SIG-M5 treated with dmso at 0.1 percent for 504 hours (cell line): ENCODE measurements at regions not wholly inside any gene's neighbourhood (a gene's known extent, or its start where the extent isn't known, plus 50 kb on each side); places are given as distances from the start of the nearest gene placed in this dataset.
A peak's percentile ranks its signal among the peaks of the same experiment; 100 is the strongest.
"Not testable (repeated sequence)": the region's sequence is repeated elsewhere in the genome, so short reads cannot be mapped to it uniquely, and the experiment has no call there.

ENCODE experiments used
- DNase-seq: peaks from one replicate; lab custom pipeline; 2025; ENCODE audit not compliant: unreplicated experiment; lab: John Stamatoyannopoulos, UW

DNA sequence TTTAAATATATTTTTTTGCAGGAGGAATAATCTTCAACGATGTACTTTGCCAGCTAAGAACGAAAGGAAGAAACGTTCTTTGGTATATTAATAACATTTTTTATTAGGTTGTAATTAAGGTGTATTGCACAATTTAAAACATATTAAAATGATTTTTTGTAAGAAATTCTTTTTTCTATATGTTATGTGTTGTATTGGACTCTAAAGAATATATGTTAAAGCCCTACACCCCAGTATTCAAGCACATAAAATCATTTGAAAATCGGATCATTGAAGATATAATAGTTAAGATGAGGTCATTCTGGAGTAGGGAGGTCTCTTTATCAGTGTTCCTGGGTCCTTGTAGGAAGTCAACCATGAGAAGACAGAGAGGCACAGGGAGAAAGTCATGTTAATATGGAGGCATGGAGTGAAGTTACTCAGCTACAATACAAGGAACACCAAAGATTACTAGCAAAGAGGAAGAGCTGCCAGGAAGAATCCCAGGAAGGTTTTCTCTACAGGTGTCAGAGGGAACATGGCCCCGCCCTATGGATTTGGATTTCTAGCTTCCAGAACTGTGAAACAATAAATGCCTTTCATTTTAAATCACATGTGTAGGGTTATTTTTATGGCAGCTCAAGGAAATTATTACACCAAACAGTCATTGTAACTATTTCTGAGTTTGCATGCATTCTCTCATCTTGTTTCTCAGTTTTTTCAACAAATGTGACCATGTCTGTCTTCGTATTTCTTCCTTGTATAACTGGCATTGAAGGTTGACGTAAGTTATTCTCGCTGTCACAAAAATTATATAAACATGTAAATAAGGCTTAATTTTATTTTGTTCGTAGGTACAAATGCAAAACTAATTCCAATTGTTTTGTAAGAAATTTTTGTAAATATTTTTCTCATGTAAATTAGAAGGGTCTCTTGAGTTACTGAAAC lies 75.4 kb upstream of the VPREB1 start:
- no peak for DNase-seq

- peak; percentile 39 for DNase-seq
Measured at GRCh38 chr22:22168190-22168940, 76.2 kb upstream of the VPREB1 start.

DNA sequence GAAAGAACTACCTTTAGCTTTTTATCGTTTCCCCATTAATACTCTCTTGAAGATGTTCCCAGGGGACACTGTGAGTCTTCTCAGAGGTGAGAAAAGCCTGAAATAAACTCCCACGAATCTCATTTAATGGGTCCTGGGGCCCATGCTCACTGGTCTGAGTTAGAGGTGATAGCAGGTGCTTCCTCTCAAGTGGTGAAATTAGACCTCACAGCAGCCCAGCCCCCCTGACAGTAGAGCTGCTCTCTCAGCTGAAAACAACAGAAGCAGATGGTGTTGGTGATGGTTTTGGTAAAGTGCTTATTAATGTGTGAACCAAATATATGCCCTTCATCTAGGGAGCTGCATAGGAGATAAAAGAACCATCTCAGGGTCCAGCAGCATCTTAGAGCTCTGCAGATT lies 76.8 kb upstream of the VPREB1 start:
- DNase-seq: no peak

- no peak for DNase-seq
Measured at GRCh38 chr22:22166941-22167713, 77.5 kb upstream of the VPREB1 start.

GRCh38 chr22:22165936-22166710 lies 78.5 kb upstream of the VPREB1 start:
- no peak for DNase-seq

DNA sequence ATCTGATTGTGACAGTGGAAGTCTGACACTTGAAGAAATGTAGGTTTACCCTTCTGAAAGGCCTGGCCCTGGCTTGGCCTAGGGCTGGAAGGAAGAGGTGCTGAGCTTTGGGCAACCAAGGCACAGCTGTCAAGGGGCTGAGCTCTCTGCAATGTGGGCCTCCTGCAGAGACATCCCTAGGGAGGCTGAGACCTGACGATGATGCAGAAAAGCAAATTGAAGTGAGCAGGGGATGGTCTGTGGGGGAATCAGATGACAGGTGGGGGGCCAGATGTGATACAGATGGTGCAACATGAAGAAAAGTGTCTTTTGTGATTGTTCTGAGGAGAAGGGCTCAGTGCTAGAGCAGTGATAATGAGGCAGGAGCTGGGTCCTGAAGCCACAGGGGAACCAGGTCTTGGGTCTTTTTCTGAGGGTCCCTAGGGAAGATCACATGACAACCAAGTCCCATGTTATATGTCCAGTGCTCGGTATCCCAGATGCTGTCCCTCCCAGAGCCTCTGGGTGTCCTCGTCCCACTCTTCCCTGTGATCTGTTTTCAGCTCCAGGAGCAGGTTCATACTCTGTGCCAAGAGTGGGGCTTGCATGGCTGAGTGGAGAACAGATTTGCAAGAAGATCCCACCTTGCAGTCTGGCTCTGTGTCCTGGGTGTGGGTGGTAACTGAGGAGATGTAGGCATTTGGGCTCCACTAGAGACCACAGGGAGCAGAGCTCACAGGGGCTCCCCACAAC lies 79.9 kb upstream of the VPREB1 start:
- no peak for DNase-seq

DNA sequence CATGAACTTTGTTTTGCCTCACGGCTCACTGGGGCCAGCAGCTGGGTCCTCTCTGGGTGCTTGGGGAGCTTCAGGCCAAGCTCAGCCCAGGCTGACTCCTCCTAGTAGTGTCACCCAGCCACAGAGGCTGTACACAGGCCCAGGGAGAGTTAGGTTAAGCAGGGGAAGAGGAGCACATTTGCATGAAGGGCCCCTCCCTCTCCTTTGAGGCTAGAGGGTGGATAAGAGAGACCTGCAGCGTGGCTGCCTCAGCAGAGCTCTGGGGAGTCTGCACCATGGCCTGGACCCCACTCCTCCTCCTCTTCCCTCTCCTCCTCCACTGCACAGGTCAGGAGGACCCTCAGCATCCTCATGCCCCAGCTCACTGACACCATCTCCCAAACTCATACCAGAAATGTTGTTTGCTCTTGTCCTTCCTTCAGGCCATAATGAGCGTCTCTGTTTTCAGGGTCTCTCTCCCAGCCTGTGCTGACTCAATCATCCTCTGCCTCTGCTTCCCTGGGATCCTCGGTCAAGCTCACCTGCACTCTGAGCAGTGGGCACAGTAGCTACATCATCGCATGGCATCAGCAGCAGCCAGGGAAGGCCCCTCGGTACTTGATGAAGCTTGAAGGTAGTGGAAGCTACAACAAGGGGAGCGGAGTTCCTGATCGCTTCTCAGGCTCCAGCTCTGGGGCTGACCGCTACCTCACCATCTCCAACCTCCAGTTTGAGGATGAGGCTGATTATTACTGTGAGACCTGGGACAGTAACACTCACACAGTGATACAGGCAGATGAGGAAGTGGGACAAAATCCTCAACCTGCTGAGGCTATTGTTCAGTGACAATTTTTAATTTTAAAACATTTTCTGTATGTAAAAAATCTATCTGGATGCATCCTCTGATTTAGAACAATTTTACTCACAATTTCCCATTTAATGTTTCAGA lies 82.4 kb upstream of the VPREB1 start:
- no peak for DNase-seq

DNA sequence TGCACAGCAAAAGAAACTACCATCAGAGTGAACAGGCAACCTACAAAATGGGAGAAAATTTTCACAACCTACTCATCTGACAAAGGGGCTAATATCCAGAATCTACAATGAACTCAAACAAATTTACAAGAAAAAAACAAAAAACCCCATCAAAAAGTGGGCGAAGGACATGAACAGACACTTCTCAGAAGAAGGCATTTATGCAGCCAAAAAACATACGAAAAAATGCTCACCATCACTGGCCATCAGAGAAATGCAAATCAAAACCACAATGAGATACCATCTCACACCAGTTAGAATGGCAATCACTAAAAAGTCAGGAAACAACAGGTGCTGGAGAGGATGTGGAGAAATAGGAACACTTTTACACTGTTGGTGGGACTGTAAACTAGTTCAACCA lies 83.8 kb upstream of the VPREB1 start:
- not testable (repeated sequence) for DNase-seq

DNA sequence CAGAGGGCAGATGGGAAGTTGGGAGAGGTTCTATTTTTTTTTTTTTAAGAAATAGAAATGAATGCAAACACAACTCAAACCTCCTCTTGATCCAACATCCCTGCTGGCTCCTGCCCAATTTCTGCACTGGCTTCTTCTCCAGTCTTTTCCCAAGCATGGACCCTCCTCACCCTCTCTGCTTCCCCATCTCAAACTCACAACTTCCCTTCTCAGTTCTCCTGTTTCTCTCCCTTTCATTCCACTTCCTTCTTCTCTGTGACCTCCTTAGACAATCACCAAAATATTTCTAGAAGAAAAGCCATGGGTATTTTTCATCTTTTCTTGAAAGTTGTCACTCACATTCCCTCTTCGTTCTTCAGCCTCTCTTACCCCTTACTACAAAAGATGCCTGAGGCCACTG lies 85.2 kb upstream of the VPREB1 start:
- no peak for DNase-seq

- DNase-seq: no peak
Measured at GRCh38 chr22:22158965-22159364, 85.6 kb upstream of the VPREB1 start.

- no peak for DNase-seq
Measured at GRCh38 chr22:22158207-22158816, 86.3 kb upstream of the VPREB1 start.

- no peak for DNase-seq
Measured at GRCh38 chr22:22157348-22157725, 87.2 kb upstream of the VPREB1 start.

DNA sequence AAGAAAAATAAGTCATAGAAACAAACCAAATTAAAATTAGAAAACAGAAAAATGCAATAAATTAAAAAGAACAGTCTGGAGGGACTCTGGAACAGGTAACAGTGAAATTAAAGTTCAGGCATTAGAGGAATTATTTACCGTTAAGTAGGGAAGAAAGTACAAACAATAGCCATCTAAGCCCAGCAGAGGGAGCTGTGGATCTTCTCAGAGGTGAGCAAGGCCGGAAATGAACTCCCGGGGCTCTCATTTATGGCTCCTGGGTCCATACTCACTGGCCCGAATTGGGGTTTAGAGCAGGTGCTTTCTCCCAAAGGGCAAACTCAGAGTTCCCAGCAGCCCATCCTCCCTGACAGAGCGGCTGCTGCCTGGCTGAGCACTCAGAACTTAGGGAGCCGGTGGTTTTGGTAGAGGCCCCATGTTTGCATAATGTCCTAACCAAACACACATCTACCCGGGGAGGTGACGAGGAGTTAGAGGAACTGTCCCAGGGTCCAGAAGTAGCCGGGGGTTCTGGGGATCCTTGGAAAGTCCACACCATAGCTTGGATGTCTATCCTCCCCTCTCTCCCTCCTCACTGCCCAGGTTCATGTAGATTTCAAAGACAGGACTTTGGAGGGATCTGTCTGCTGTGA lies 87.8 kb upstream of the VPREB1 start:
- peak; percentile 78 for DNase-seq

GRCh38 chr22:22156348-22156715 lies 88.3 kb upstream of the VPREB1 start:
- DNase-seq: no peak

DNA sequence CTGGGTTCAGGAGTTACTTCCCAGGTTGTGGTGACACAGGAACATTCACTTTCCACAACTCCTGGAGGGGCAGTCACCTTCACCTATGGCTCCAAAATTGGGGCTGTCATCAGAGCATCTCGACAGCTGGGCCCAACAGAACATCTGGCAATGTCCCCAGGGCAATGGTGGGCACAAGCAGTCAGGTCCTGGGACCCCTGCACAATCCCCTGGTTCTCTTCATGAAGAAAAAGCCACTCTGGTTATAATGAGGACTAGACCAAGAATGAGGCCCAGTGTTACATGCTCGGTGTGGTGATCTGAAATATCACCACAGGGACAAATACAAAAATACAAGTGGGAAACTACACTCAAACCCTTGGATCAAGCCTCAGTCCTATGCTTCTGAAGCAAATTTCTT lies 89.0 kb upstream of the VPREB1 start:
- no peak for DNase-seq

DNA sequence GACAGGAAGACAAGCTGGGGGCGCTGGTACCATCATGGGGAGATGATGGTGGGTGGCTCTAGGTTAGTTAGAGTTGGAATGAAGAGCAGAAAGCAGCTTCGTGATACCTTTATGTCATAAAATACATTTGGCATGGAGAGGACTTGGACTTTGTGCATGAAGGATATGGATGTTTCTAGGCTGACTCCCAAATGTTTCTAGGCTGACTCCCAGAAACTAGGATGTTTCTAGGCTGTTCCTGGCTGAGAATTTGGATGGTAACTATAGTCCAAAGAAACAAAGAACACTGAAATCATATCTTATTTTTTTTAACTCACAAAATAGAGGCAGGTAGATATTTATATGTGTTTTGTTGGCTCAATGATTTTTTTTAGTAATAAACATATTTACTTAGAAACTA lies 89.4 kb upstream of the VPREB1 start:
- DNase-seq: no peak

DNA sequence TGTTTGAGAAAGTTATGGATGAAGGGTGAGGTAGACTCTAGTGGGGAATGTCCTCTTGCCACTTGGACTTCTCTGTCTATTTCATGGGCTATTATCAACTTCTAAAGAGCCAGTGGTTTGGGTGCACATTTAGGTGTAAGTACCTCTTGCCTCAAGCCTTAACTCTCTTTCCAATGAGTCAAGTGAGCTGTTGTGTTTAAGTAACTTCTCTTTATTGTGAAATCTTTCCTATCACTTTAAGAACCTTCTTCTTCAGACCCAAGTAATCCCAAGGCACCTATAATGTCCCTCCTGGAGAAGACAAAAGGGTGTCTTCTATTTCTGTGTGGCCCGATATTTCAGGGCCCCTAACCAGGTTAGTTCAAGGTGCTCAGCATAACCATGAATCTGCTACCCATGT lies 90.5 kb upstream of the VPREB1 start:
- DNase-seq: peak; percentile 50

DNA sequence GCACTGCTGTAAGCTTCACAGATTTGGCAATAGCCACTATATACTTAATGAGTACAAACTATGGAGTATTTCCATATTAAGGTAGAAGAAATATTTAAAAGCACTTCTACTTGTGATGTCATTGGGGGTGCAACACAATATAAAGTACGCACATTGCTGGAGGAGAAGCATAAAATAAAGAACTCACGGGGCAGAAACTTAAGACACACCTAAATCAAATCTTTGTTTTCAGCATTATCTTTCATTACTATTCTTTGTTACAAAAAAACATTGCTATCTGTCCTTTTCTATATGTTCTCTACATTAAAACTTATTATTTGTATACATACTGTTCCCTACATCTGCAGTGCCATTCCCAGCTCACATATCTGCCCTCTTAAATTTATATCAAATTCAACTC lies 93.3 kb upstream of the VPREB1 start:
- no peak for DNase-seq
